ENCODE measurements at regions not wholly inside any gene's neighbourhood (a gene's known extent, or its start where the extent isn't known, plus 50 kb on each side); places are given as distances from the start of the nearest gene placed in this dataset.
"Not testable (repeated sequence)": the region's sequence is repeated elsewhere in the genome, so short reads cannot be mapped to it uniquely, and the experiment has no call there.

DNA sequence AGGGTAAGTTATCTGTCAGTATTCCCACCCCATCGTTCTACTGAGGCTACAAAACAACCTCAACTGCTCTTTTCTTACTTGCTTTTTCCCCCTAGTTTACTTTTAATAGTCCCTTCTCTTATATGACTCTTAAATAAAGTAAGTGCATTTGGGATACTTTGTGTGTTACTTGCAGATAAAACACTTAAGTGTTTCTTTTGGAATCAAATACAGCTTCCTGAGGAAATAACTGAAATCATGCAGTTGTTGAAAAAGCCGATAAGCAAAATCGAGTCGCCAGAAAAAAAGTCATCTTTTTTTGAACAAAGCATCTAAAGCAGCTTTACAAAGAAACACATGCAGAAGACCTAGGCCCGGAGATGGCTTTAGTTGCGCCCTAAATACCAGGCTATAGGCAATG lies 53.5 kb upstream of the EPB41L4A start:
- DNase-seq: no peak

DNA sequence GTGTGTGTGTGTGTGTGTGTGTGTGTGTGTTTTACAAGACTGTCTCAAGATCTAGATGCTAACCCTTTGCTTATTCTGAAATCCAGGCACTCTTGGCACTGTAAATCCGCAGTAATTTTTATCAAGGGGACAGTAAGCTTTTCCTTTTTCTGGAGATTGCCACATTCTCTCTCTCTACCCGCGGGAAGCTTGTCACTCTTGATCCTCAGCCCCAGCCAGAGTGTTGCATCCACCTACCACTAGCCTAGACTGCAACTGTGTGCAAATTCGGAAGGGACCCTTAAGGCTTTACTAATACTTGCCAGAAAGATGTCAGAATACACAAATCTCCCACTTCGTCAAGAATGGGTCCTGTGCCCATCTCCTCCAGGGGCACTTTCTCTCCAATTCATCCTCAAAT lies 54.9 kb upstream of the EPB41L4A start:
- DNase-seq: no peak

DNA sequence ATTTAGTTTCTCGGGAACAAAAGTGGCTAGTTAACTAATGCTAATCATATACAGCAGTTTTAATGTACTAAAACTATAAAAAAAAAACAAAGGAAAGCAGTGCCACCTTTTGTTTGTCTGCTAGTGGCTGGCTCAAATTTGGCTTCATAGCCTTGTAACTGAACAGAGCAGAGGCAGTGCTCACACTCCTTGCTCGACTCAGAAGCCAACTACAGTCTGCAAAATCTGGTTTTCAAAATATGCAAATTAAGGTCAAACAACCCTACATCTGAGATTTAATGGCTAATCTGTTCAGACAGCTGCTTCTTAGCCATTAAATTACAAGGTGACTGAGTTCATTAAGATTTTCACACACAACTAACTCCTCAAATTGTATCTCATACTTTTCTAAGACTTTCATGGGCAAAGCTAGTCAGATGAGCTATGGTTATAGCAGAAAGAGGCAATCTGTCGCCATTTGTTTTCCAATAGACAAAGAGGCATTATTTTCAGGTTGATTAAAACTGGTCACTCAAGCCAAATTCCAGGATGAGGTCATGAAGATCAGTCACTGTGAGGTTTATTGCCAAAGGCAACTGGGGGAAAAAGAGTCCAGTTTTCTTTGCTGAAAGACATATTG lies 56.8 kb upstream of the EPB41L4A start:
- no peak for DNase-seq

DNA sequence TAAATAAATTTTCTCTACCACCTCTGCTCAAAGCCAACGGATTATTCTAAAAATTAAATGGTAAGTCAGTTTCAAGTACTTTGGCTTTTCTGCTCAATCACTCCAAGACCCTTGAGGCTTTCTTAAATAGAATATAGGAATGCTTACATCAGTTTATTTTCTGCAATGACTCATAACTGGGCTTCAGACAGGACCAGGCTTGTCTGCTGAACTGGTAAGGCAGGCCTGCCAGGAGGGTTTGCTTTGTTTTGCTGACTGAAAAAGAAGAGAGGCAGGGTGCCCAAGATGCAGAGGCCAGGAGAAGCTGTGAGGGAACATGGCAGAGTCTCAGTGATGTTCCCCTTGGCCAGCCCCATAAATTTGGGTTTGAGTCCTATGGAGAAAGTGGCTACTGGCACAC lies 60.3 kb upstream of the EPB41L4A start:
- no peak for DNase-seq

DNA sequence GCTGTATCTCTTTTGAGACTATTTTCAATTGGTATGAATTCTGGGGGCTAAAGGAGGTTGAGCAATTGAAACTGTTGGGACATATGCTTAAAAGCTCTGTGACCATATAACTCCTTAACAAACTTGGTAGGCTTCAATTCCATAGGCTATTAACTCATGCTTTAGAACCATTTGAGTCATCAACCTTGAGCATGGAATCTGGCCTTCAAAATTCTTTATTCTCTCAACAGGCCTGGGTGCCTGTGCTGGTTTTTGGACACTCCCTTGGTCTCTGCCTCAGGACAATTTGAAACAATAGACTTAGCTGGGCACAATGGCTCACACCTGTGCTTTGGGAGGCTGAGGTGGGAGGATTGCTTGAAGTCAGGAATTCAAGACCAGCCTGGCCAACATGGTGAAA lies 61.4 kb upstream of the EPB41L4A start:
- no peak for DNase-seq

DNA sequence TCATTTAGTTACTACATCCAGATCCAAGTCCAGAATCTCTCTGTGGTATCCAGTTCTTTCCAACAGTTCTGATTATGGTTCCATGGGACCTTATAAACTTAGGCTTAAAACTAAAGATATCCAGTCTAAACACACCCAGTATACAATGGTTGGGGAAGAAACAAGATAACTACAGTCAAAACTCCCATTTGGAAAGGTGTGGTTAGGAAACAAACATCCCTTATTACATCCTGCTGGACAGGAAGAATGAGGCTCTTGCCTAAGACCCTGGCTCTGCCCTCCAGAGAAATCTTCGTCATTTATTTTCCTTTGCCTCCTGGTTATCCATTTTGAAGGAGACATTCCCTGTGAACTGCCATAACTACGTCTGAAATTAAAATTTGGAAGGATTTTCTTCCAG lies 64.6 kb upstream of the EPB41L4A start:
- DNase-seq: no peak

DNA sequence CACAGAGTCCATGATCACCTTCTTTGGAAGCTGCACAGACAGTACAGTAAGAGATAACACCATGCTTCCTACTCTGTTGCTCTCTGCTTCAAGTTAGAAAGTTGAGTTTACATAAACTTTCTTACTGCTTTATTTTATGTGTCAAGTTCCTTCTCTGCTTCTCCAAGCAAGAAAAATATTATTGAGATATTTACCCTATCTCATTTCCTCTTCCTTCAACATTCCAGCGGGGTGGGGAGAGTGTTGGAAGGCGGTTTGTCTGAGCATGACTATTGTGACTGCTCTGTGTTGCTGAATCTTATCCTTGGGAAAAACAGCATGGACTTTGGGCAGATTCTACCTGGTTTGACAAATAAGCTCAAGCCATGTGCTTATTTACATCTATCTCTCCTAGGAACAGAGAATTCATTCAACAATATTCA lies 66.9 kb upstream of the EPB41L4A start:
- no peak for DNase-seq

DNA sequence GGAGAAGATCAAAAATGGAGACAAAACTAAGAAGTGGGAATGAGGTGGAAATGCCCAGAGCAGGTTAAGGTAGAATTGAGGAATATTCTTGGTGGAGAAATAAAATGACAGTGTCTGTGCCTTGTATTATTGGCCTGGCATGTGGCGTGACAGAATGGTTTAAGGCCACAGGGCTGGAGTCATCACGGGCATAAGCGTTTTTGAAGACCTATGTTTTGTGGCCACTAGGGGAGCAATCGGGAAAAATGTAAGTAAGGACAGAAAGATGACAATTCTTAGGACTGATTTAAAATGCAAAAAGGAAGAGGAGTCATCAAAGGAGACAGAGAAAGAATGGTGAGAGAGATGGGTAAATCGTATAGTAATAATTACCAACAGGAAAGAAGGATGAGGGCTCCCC lies 72.2 kb upstream of the EPB41L4A start:
- no peak for DNase-seq

DNA sequence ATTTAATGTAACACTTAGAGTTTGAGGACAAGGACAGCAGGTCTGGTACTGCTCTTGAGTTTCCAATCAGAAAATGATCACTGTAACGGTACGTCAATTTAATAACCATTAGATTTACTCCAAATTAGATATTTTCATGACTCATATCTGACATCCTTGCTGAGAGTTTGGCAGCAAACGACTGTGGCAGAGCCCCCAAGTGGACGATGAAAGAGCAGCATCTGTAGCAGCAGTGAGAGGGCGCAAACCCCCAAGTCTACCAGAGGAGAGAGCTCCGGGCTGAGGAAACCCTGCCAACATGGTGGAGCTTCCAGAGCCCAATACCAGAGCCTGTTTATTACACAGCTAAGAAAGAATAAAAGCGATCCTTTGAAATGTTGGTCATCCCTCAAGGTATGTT lies 73.2 kb upstream of the EPB41L4A start:
- peak in 1 of 2 donors; percentile 44 for DNase-seq

DNA sequence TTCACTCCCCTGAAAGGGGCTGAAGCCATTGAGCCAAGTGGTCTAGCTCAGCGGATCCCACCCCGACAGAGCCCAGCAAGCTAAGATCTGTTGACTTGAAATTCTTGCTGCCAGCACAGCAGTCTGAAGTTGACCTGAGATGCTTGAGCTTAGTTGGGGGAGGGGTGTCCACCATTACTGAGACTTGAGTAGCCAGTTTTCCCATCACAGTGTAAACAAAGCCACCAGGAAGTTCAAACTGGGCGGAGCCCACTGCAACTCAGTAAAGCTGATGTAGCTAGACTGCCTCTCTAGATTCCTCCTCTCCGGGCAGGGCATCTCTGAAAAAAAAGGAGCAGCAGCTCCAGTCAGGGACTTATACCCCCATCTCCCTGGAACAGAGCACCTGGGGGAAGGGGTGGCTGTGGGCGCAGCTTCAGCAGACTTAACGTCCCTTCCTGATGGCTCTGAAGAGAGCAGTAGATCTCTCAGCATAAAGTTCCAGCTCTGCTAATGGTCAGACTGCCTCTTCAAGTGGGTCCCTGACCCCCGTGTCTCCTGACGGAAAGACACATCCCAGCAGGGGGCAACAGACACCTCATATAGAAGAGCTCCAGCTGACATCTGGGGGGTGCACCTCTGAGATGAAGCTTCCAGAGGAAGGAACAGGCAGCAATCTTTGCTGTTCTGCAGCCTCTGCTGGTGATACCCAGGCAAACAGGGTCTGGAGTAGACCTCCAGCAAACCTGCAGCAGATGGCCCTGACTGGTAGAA lies 84.8 kb upstream of the EPB41L4A start:
- DNase-seq: peak; percentile 16 to 32

DNA sequence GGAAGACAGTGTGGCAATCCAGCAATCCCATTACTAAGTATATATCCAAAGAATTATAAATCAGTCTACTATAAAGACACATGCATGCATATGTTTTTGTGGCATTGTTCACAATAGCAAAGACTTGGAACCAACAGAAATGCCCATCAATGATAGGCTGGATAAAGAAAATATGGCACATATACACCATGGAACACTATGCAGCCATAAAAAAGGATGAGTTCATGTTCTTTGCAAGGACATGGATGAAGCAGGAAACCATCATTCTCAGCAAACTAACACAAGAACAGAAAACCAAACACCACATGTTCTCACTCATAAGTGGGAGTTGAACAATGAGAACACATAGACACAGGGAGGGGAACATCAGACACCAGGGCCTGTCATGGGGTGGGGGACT lies 90.0 kb upstream of the EPB41L4A start:
- not testable (repeated sequence) for DNase-seq

DNA sequence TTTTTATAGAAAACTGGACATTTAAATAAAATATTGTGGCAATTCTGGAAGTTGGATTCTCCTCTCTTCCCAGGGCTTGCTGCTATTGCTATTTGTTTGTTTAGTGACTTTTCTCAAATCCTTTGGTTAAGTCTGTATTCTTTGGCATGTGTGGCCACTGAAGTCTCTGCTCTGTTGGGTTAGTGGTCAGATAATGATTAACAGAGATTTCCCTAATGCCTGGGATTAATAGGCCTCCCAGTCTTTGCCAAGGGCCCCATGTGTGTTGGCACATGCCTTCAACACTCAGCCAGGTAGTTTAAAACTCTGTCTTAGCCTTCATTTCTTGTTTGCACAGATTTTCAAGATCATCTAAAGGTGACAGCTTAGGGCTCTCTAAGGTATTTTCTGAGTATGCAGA lies 92.8 kb upstream of the EPB41L4A start:
- DNase-seq: no peak

DNA sequence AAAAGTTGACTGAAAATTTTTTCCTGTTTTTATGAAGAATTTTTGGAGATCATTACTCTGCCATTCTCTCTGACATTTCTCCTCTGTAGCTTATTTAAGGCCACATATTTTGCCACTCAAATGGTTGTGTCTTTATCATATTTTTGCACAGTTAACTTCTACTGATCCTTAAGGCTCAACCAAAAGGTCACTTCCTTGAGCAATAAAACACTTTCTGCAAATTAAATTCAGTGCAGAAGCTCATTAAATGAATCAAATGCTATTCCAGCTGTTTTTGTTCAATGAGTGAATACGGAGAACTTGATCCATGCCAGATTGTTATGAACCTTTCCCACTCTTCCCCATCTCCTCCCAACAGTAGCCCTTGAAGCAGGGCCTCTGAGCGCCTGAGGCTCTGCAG lies 93.8 kb upstream of the EPB41L4A start:
- DNase-seq: no peak

DNA sequence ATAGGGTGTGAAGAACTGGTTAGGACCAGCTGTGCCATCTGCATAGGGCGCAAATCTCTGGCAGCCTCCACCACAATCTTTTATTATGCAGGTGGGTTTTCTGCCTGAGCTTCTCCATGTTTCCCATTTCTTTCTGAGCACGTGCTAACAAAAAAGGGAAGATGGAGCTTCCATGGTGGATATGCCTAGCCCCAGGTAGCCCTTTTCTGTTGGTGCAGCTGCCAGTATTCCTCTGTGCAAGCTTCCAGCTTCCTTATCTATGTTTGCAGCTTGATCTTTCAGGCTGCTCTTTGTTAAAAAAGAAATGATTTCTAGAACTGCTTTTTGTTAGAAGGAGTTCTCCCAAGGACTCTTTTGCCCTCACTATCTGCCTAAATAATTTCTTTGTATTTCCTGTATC lies 95.0 kb upstream of the EPB41L4A start:
- no peak for DNase-seq

DNA sequence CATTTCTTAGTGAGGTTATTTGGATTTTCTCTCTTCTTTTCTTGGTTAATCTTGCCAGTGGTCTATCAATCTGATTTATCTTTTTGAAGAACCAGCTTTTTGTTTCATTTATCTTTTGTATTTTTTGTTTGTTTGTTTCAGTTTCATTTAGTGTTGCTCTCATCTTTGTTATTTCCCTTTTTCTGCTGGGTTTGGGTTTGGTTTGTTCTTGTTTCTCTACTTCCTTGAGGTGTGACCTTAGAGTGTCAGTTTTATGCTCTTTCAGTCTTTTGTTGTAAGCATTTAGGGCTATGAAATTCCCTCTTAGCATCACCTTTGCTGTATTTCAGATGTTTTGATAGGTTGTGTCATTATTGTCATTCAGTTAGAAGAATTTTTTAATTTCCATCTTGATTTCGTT lies 101.4 kb upstream of the EPB41L4A start:
- DNase-seq: not testable (repeated sequence)

DNA sequence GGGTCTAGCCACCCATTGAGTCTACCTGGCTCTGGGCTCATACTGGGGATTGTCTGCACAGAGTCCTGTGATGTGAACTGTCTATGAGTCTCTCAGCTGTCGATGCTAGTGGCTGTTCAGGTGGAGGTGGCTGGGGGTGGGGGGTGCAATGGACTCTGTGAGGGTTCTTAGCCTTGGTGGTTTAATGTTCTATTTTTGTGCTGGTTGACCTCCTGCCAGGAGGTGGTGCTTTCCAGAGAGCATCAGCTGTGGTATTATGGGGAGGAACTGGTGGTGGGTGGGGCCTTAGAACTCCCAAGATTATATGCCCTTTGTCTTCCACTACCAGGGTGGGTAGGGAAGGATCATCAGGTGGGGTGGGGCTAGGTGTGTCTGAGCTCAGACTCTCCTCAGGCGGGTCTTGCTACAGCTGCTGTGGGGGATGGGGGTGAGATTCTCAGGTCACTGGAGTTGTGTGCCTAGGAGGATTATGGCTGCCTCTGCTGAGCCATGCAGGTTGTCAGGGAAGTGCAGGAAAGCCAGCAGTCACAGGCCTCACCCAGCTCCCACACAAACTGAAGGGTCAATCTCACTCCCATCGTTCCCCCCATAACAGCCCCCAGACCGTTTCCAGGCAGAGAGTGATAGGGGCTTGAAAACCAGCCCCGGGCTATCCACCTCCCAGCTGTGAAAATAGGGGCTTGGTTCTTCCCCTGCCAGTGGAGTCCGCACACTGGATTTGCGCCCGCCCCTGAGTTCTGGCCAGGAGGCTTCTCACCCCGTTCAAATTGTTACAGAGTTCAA lies 104.0 kb upstream of the EPB41L4A start:
- not testable (repeated sequence) for DNase-seq

DNA sequence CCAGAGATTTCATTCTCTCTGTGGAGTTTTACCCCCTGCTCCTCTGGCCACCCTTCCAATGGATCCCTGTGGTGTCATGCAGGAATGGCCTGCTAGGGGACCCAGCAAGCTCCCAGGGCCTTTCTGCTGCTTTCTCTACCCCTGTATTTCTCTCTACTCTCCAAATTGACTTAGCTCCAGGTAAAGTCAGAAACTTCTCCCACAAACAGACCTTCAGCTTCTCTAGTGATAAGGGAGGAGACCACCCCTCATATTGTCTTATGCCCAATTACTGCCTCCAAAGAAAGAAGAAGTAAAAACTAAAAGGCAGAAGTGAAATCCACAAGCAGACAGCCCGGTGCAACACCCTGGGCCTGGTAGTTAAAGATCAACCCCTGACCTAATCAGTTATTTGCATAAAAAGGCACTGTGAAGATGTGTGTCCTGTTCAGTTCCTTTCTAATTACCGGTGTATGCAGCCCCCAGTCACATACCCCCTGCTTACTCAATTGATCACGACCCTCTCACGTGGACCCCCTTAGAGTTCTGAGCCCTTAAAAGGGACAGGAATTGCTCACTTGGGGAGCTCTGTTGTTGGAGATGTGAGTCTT lies 104.7 kb upstream of the EPB41L4A start:
- not testable (repeated sequence) for DNase-seq

DNA sequence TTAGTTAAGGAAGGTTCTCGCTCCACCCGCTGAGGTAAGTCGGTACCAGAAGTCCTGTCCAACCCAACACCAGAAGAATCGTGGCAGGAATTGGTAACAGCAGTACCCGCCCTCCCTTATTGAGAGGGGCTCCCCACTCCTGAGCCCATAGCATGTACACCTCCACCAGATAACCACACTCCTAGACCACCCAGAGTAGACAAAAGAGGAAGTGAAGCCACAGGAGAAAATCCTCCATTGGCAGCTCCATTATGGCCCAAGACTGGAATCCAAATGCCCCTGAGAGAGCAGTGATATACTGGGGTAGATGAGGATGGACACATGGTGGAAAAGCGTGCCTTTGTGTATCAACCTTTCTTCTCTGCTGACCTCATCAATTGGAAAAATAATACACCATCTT lies 106.1 kb upstream of the EPB41L4A start:
- DNase-seq: no peak

DNA sequence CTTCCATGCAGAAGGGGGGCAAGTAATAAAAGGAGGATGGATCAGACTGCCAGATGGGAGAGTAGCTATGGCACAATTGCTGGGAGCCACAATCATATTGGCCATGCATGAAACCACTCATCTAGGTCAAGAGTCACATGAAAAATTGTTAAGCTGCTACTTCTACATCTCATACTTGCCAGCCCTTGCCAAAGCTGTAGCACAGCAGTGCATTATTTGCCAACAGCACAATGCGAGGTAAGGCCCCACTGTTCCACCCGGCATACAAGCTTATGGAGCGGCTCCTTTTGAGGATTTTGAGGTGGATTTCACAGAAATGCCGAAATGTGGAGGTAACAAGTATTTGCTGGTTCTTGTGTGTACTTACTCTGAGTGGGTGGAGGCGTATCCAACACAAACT lies 109.9 kb upstream of the EPB41L4A start:
- DNase-seq: peak in 1 of 2 donors; percentile 4

DNA sequence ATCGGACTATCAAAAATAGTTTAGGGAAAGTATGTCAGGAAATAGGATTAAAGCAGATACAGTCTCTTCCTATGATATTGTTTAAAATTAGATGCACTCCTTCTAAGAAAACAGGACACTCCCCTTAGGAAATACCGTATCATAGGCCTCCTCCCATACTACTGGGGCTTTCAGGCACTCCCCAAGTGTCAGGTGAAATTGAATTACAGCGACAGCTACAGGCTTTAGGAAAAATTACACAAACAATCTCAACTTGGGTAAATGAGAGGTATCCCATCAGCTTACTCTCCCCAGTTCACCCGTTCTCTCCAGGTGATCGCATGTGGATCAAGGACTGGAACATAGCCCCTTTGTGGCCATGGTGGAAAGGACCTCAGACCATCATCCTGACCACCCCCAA lies 110.4 kb upstream of the EPB41L4A start:
- DNase-seq: no peak

DNA sequence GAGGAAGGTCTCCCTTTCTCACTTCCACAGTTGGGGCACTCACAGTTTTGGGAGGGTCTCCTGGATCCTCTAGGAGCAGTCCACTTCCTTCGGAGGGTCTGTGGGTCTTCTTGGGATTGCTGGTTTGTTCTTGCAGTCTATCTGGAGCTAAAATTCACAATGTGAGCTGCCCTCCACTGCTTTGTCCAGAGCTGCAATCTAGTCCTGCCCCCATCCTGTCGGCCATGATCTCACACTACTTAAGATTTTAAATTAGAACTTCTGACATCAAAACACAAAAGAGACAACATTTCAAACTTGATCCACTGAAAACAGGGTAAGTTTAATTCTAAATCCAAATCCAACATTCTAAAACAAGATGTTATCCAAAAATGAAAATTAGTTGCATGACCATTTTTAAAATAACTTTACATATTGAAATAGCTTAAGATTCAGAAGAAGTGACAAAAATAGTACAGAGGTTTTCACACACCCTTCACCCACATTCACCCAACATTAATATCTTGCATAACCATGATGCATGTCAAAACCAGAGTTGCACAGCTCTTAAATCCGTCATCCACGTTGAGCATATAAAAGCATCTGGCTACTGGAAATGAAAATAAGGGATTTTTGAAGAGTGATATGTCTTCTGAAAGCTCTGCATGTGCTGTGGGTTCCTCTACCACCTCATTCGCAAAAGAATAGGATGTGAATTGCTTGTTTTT lies 113.7 kb upstream of the EPB41L4A start:
- DNase-seq: no peak

DNA sequence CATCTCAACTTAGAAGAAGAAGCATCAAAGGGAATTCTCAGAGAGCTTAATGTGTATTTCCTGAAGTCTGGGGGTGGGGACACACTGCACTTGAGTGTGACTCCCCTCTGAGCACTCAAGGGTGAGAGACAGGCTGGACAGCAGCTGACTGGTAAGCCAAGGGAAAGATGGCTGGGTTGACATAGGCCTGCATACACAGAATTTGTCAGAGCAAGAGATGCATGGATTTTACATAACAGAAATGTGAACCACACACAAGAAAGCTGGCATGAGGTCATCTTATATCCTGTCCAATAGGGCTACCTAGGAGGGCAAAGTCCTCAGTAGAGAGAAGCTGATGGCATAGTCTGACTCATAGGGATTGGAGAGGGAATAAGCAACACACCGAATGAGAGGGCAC lies 114.3 kb upstream of the EPB41L4A start:
- no peak for DNase-seq

All from right lung (tissue), 2 donors.